ENCODE measurements at regions not wholly inside any gene's neighbourhood (a gene's known extent, or its start where the extent isn't known, plus 50 kb on each side); places are given as distances from the start of the nearest gene placed in this dataset.

GRCh38 chr4:15186806-15187205 is 184.5 kb downstream of the CPEB2 start:
- no peak overlapping the region for H3K4me3 Mint-ChIP-seq
- H3K9me3 Mint-ChIP-seq, result peaks cover 3% of the 10 kb centered on the region
- H3K27me3 Mint-ChIP-seq (ENCODE audit: low read depth), result no peaks in the 10 kb centered on the region
- no peak for DNase-seq (ENCODE audit: low read depth, low spot score)
- H3K27ac Mint-ChIP-seq (ENCODE audit: unreplicated experiment), result no peak overlapping the region
- no peaks in the 10 kb centered on the region for H3K36me3 Mint-ChIP-seq (ENCODE audit: low read depth)
- H3K4me1 Mint-ChIP-seq, result peaks cover 4% of the 10 kb centered on the region
- TF ChIP-seq CTCF (conservative IDR thresholded peaks at IDR 0.05), result no peak

GRCh38 chr4:15188605-15189539 is 186.6 kb downstream of the CPEB2 start:
- no peak overlapping the region for H3K4me3 Mint-ChIP-seq
- H3K27me3 Mint-ChIP-seq (ENCODE audit: low read depth), result no peaks in the 10 kb centered on the region
- no peak for DNase-seq (ENCODE audit: low read depth, low spot score)
- no peak overlapping the region for H3K27ac Mint-ChIP-seq (ENCODE audit: unreplicated experiment)
- H3K4me1 Mint-ChIP-seq, result no peaks in the 10 kb centered on the region
- peaks cover 3% of the 10 kb centered on the region for H3K9me3 Mint-ChIP-seq
- H3K36me3 Mint-ChIP-seq (ENCODE audit: low read depth), result no peaks in the 10 kb centered on the region
- TF ChIP-seq CTCF (conservative IDR thresholded peaks at IDR 0.05), result no peak

- Mint-ChIP-seq H3K4me3 (no peak overlapping the region), H3K27ac (ENCODE audit: unreplicated experiment) (no peak overlapping the region), H3K9me3 (peaks cover 3% of the 10 kb centered on the region), H3K36me3 (ENCODE audit: low read depth) (no peaks in the 10 kb centered on the region), H3K27me3 (ENCODE audit: low read depth) (no peaks in the 10 kb centered on the region), H3K4me1 (peaks cover 12% of the 10 kb centered on the region)
- DNase-seq (ENCODE audit: low read depth, low spot score), result no peak
- TF ChIP-seq CTCF (conservative IDR thresholded peaks at IDR 0.05), result no peak
Observed at GRCh38 chr4:15194520-15194919, 192.2 kb downstream of the CPEB2 start.

- no peak overlapping the region for H3K27ac Mint-ChIP-seq (ENCODE audit: unreplicated experiment)
- peak; percentile 4 for DNase-seq (ENCODE audit: low read depth, low spot score)
- no peaks in the 10 kb centered on the region for H3K9me3 Mint-ChIP-seq
- H3K4me1 Mint-ChIP-seq, result peaks cover 12% of the 10 kb centered on the region
- no peak overlapping the region for H3K4me3 Mint-ChIP-seq
- TF ChIP-seq CTCF (conservative IDR thresholded peaks at IDR 0.05), result peak; percentile 54
- no peaks in the 10 kb centered on the region for H3K36me3 Mint-ChIP-seq (ENCODE audit: low read depth)
- no peaks in the 10 kb centered on the region for H3K27me3 Mint-ChIP-seq (ENCODE audit: low read depth)
Observed at GRCh38 chr4:15197005-15197404, 194.7 kb downstream of the CPEB2 start.

- Mint-ChIP-seq H3K27ac (ENCODE audit: unreplicated experiment) (no peak overlapping the region), H3K4me3 (no peak overlapping the region), H3K4me1 (peaks cover 12% of the 10 kb centered on the region), H3K27me3 (ENCODE audit: low read depth) (no peaks in the 10 kb centered on the region), H3K9me3 (no peaks in the 10 kb centered on the region), H3K36me3 (ENCODE audit: low read depth) (no peaks in the 10 kb centered on the region)
- DNase-seq (ENCODE audit: low read depth, low spot score), result no peak
- TF ChIP-seq CTCF (conservative IDR thresholded peaks at IDR 0.05), result no peak
Observed at GRCh38 chr4:15198070-15198727, 195.9 kb downstream of the CPEB2 start.

Measured in neural crest cell (in vitro differentiated cells).